ENCODE measurements at regions not wholly inside any gene's neighbourhood (a gene's known extent, or its start where the extent isn't known, plus 50 kb on each side); places are given as distances from the start of the nearest gene placed in this dataset.

DNA sequence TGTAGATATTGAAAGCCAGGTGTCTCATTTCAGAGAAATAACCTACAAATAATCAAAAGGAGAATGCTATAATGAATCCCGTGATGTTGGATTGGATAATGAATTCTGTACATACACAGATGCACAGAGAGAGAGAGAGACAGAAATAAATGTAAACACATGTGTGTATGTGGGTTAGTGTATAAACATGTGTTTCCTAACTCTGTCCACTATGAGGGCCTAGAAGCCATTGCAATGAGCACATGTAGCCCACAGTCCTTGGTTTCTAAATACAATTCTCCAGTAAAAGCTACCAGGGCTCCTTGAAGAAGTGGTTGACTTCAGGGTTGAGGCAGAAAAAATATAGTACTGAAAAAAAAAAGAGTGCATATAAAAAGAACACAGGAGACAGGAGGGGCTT is 109.5 kb downstream of the INHBB start:
- DNase-seq (ENCODE audit: low read depth in 3 of 3): no peak

DNA sequence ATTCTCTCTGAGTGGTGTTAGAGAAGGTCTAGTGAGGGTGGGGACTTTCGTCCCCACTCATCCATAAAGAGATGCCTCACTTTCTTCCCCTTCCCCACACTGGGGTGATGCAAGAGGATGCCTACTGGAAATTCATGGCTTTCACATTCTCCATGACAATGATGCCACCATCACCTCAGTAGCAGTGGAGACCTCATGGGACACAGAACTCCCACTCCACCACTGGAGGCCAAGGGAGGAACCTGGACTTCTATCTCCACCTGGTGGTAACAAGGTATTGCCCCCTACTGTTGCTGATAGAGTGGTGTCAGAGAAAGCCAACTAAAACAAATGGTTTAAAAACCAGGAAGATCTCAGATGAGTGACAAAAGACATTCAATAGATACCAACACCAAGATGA is 110.9 kb downstream of the INHBB start:
- DNase-seq (ENCODE audit: low read depth in 3 of 3): no peak

DNA sequence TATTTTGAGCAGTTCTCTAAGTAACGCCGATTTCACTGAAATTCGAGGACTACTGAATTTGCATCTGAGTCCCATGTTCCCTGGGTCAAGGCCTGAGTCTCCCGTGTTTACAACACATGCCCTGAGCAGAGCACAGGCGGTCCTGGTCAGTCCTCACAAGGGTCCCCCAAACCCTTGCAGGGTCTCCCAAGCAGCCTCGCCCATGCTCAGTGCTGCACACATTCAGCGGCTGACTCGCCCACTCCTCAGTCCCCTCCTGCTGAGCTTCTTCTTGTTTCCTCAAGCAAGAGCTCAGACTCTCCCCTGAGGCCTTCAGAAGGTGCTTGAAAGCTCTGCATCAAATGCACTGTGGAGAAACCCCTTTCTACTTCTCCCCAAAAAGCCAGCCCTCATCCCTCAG is 114.6 kb downstream of the INHBB start:
- no peak for DNase-seq (ENCODE audit: low read depth in 3 of 3)

DNA sequence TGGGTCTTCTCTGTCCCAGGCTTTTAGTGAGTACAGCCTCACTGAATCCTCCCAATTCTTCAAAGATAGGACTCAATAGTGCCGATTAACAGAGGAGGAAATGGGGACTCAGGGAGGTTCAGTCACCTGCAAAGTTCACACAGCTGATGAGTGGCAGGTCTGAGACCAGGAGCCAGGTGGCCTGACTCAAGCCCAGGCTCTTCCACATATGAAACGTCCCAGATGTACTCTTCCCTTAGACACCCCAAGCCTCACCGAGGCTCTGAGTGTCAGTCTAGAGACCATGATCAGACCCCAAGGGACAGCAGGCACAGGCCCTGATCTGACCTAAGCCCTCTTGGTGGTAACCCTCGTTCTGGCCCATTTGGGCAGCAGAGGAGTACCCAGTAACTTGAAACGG is 115.2 kb downstream of the INHBB start:
- no peak for DNase-seq (ENCODE audit: low read depth in 3 of 3)

DNA sequence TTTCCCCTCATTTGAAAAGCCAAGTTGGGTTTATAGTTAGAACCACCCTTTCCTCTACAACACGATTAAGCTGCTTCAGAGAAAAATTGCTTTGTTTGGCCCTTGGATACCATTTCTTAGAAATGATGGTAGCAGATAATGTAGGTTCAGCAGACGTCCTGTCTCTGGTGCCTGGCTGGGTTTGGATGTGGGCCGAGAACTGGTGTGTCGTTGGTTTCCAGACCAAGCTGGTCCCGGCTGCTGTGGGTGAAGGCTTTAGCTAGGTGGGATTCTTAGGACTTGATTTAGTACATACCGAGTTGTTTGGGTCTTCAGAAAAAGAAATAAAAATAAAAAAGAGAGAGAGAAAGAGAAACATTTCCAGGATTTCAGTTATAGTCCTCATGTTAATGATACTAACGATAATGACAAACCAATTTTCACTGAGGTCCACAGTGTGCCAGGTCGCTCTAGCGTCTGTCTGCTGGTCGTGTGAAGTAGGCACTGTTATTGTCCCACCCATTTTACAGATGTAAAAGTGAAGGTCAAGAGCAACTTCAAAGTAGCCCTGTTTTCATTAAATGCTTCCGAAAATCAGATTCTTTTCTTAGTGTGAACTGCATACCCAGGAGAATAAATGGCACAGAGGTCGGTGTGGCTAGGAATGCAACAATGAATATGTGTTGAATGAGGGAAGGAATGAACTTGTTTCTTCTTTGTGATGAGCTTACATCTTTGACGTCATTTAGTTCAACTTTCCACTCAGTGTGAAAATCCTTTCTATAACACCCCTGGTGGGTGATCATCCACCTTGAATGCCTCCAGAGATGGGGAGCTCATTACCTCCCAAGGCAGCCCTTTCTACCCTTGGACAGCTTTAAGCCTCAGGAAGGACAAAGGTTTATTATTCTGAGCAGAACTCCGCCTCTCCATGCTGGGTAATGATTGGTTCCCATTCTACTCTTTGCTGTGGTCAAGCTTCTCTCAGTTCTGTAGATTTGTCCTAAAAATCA is 115.9 kb downstream of the INHBB start:
- DNase-seq (ENCODE audit: low read depth in 3 of 3): no peak

DNA sequence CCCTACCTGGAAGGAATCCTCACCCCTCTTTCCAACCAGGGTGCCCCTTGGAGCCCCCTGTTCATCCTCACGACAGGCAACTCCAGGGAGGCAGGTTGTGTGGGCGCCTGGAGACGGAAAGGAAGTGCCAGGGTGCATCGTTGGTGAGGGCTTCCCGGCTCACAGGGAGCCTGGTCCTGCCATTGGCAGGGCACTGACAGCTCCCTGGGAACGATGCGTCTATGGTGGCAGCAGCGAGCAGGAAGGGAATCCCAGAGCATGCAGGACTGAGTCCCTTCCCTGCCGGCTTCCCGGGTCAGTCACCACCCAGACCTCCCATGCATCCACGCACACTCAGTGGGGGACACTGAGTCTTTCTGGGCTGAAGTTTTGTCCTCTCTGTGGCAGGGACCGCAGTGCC is 117.6 kb downstream of the INHBB start:
- DNase-seq (ENCODE audit: low read depth in 3 of 3): no peak

DNA sequence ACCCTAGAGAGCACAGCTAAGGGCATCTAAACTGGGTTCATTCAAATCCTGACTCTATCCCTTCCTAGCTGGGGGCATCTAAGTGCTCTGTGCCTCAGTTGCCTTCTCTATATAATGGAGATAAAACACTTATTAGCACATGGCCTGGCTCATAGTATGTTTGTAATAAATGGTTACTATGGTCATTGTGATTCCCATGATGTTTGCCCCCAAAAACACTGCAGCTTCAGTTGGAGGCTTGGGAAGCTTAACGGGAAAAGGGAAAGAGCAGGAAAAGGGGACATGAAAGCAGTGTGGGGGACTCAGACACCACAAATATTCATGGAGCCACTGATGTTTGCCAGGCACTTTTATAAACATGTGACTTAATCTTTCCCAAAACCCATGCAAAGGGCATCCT is 118.1 kb downstream of the INHBB start:
- no peak for DNase-seq (ENCODE audit: low read depth in 3 of 3)

DNA sequence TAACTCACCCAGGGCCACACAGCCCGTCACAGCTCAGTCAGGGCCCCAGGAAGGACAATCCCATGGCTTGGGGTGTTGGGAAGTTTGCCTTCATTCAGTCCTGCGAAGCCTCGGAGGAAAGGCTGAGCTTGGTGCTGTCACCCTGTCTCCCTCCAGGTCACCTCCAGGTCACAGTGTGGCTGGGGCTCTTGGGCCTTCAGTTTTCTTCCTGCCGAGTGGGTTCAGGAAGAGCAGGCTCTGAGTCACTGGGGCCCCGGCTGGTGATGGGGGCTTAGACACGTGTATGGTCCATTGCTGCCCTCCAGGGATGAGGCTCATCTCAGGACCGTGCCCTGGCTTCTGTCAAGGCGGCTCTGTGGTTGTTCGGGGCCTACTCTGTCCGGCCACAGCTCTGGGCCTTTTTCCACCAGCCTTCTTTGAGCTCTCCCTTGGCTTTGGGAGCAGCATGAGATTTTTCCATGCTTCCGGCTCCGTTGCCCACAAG is 118.6 kb downstream of the INHBB start:
- no peak for DNase-seq (ENCODE audit: low read depth in 3 of 3)

DNA sequence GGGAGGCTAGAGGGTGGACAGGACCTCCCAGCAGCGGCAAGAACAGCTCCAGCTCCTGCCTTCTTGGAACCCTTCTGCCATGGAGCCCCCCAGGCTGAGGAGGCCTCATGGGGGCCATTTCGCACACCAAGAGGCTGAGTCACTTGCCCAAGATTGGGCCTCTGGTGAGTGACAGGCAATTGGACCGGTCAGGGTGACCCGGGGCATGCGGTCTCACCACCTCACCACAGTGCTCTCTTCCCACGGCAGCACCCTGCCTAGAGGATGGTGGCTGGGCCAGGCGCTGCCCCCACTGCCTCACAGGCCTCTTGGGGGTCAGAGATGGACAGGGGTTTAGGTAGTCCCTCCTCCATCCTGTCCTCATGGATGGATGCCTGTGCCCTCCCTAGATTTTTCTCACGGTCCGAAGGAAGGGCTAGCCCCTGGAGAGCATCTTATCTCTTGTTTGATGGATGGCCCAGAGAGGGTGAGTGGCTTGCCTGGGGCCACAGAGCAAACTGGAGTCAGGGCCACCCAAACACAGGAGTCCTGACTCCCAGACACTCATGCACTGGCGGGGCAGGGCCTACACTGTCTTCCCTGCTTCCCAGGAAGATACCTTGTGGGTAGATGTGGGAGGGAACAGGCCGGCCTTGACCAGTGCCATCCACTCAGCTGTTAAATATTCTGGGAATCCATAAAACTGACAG is 119.2 kb downstream of the INHBB start:
- DNase-seq (ENCODE audit: low read depth in 3 of 3): no peak

DNA sequence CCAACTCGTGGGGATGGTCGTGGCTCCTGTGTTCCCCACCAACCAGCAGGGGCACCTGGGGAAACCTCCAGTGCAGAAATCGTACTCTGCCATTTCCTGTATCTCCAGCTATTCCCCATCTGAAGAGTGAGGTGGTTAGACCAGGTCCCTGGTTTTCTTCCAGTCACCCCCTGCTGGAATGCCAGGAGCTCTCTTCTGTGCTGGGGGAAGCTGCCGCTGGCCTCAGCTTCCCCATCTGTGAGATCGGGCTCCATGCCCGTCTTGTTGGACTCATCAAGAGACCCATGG is 119.7 kb downstream of the INHBB start:
- no peak for DNase-seq (ENCODE audit: low read depth in 3 of 3)

DNA sequence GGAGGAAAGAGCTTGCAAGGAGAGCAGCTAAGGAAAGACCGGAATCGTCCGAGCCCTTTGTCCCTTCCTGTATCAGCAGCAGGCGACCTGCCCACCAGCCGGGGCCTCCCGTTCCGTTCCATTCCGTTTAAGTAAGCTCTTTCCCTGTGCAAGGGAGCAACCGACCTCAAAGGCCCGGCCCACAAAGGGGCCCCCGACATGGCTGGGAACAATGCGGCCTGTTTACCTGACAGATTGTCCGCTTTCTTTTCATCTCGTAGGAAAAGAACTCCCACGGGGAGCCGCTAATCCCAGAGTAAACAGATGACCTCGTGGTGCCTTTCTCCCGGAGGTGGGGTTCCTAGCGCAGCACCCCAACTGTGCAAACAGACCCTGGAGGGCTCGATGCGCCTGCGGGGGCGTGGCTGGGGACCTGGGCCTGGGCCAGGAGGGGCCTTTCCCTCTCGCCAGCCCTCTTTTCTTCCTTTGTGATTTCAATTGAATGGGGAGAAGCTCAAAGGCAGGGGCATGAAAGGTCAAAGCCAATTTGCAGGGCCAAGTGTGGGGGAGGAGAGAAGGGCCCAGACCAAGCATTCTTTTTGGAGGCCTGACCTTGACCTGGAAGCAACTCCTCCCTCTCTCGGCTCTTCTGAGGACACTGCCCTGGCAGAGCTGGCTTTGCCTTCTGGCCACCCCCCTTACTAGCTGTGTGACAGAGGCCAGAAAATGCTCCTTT is 120.2 kb downstream of the INHBB start:
- DNase-seq (ENCODE audit: low read depth in 3 of 3): no peak

DNA sequence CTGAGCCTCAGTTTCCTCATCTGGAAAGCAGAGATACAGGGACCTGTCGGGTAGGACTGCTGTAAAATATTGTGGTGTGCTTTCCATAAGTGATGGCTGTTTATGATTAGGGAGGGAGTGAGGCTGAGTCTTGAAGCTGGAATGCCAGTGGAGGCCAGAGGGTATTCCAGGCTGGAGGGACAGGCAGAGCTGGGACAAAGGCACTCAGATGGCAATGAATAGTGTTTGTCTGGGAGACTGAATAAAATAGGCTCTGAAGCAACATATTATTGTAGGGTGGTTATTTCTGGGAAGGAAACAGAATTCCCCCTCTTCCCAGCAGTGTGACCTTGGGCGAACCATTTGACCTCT is 120.7 kb downstream of the INHBB start:
- DNase-seq (ENCODE audit: low read depth in 3 of 3): no peak

DNA sequence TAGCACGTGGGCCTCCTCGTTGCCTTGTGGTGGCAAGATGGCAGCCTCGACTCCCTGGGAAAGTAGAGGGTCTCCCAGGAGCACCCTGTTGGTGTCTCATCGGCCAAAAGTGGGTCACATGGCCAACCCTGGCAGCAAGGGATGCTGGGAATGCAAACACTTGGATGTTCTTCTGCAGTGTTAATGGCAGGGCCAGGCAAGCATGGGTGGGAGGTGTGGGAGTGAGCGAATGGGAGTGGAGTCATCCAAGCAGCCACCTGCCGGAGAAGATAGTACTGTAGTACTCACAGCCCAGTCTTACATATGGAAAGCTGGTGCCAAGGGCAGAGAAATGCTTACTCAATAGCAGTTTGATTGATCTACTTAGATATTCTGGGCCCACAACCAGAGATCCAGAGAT is 122.2 kb downstream of the INHBB start:
- no peak for DNase-seq (ENCODE audit: low read depth in 3 of 3)

DNA sequence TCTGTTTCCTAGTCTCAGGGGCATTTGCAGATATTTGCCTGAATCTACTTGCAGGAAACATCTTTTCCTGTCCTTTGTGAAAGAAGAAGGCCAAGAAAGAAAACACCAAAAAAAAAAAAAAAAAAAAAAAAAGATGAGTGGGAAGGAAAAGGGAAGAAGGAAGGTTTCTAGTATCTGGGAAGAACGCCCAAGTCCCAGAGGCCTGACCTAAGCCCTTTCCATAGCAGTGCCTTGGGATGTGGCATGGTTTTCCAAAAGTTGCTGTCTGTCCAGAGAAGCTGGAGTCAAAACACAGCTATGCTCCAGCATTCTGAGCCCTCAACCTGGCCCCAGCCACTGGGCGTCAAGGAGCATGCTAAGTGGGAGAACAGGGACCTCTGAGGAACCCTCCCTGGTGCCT is 123.5 kb downstream of the INHBB start:
- no peak for DNase-seq (ENCODE audit: low read depth in 3 of 3)

DNA sequence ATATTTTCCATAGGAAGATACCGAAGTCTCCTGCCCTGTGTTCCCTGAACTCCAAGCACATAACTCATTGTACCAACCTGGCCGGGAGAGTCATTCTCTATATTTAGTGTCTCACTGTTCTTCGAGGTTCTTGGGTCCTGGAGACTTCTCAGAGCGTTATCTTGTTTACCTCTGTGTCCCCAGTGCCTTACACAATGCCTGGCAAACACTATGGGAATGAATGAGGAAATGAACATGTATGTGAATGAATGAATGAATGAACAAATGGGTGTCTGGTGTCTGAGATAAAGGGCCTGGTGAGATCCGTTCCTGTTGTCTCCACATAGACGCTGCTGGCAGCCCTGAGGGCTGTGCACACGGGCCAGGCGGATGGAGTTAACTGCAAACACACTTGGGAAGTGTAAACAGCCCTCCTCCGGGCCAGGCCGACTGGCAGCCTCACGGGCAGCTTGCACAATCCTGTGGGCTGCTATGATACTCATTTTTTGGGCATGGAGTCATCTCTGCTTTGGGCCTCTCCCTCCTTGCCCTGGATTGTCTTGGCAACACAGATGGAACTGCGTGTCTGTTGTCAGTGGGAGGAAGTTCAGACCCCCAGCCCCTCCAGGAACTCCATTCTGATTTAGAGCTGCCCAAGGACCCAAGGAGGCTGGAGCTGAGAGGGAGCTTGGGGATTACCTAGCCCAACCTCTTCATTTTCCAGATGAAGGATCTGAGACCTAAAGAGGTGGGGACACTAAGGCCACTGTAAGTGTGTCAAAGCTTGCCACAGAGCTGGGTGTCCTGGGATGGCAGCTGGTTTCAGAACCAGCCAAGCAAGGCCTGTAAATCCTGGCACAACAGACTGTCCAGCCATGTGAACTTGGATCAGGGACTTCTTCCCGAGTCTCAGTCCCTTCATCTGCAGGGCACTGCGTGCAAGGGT is 124.4 kb downstream of the INHBB start:
- DNase-seq (ENCODE audit: low read depth in 3 of 3): no peak

DNA sequence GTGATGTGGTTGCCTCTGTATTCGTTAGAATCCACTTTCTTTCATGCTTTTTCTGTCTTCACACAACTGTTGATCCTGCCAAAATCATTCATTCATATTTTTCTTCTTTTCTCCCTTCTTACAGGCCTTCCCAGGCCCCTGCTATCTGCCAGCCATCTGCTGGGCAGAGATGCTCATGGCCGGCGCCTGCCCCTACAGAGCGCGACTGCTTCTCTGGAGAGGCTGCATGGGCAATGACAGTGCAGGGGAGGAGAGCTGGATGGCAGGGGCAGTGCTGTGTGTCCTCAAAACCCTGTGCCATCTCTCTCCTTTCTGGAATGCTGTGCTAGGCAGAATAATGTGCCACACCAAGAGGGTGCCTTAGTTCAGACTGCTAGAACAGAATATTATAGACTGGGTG is 125.2 kb downstream of the INHBB start:
- DNase-seq (ENCODE audit: low read depth in 3 of 3): no peak

DNA sequence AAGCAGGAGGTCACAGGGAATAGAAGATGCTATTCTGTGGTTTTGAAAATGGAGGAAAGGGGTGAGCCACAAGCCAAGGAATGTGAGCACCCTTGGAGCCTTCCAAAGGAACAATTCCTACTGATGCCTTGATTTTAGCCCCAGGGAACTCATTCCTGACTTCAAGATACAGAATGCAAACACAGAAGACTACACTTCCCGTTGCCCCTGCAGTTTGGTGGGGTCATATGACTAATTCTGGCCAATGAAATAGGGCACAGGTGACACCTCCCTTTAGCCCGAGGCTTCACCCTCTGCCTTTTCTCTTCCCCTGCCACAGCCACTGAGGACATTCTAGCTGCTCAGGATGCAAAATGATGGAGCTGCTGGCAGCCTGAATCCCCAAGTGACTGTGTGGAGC is 126.1 kb downstream of the INHBB start:
- DNase-seq (ENCODE audit: low read depth in 3 of 3): no peak

DNA sequence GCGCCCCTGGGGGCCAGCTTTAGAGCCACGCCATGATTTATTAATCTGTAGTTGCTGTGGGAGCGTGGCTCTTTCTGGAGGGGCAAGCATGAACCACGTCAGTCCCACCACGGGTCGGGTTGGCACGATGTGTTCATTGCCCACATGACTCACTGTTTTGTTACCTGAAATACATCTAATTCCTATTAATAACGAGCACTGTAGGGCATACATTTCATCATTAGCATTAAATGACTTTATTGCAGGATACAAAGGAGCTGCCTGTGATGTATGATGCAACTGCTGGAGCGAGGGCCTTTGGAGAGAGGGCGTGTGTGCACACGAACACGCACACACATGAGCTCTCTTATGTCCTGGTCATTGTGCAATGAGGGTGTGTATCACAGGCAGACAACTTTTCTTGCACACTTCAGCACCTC is 127.0 kb downstream of the INHBB start:
- DNase-seq (ENCODE audit: low read depth in 3 of 3): no peak

DNA sequence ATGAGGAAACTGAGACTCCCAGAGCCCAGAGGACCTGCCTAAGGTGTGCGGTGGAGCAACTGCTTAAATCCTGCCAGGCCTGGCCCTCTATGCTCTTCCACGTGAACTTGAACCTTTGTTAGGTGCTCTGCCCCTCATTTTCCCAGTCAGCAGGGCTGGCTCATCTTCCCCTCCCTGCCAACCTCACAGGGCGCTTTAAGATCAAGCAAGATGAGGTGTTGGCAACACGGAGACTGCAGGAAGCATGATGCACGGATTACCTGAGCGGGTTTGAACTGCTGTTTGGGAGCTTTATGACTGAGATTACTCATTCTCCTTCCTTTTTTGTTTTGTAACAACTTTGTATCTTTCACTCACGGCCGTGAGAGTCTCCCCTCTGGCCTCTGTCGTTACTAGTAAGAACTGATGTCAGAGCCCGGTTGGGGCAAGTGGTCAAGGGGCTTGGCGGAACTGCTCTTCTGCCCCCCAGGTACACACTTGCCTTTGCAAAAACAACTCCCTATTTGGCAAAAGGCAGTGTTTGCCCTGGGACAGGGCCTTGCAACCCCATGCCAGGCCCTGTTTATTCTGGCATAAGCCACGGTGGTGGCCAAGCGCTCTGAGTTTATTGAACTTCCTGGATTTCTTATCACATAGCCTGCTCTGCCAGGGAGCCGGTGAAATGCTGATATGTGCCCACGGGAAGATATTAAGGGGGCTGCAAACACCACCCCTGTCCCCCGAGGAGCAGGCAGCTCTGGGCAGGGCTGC is 127.8 kb downstream of the INHBB start:
- no peak for DNase-seq (ENCODE audit: low read depth in 3 of 3)

DNA sequence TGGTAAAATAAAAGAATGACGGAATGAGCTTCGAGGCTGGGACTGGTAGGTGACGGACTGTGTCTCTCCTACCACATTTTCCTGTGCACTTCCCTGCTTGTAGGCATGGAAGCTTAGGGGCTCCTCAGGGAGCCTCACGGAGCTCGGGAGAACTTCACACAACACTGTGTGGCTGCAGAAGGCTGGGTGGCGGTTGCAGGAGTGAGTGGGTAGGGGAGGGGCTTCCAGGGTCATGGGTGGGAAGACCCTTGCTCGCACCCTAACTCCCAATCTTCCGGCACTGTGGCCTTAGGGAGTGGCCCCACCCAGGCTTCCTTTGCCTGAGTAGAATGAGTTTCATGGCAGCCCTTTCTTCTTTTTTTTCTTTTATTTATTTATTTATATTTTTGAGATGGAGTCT is 128.6 kb downstream of the INHBB start:
- no peak for DNase-seq (ENCODE audit: low read depth in 3 of 3)

DNA sequence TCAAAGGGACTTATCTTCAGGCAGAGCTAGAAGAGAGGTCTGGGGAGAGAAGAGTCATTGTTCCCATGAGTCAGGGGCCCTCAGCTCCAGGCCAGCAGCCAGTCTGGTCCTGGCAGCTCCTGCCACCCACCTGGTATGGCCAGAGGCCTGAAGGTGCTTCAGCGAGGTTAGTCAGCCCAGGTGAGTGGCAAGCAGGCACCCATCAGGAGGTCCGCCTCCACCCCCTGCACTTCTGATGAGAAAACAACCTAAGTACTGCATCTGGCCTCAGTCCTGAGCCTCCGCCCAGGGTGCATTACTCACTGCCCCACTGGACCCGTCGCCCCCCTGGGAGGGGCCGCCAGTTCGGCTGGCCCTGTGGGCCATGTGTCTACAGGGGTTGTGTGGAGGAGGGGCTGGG is 130.2 kb downstream of the INHBB start:
- DNase-seq (ENCODE audit: low read depth in 3 of 3): no peak
